Loucy (cell line): ENCODE measurements at regions not wholly inside any gene's neighbourhood (a gene's known extent, or its start where the extent isn't known, plus 50 kb on each side); places are given as distances from the start of the nearest gene placed in this dataset.

Experiments used
- EZH2phosphoT487 ChIP-seq: fragments of 200-600 bp; IDR thresholded peaks from 2 replicates; pipeline ENCODE4 v1.6.1; 2018; ENCODE audit warnings: antibody characterized with exemption, mild to moderate bottlenecking, moderate library complexity, borderline replicate concordance
- TF ChIP-seq, protein P1 (sequence below): fragments of 200-600 bp; sonication (generic); conservative IDR thresholded peaks from 2 replicates; pipeline ENCODE4 v1.5.1; 2014; ENCODE audit warnings: mild to moderate bottlenecking, antibody characterized with exemption, low read length

DNA sequence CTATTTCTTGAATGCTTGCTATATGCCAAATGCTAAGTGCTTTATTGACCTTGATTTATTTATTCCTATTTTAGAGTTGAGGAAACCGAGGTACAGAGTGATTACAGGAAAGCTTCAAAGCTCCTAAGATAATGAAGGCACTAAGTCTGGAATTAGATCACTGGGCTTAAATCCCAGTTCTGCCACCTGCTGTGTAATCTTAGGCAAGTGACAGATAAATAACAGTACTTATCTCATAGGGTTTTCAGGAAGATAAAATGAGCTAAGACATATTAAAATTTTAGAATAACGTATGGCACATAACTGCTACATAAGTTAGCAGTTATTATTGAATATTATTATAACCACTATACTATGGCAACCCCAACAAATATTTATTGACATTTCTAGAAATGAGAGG is 843.8 kb downstream of the DTWD2 start:
- TF ChIP-seq, protein P1, sequence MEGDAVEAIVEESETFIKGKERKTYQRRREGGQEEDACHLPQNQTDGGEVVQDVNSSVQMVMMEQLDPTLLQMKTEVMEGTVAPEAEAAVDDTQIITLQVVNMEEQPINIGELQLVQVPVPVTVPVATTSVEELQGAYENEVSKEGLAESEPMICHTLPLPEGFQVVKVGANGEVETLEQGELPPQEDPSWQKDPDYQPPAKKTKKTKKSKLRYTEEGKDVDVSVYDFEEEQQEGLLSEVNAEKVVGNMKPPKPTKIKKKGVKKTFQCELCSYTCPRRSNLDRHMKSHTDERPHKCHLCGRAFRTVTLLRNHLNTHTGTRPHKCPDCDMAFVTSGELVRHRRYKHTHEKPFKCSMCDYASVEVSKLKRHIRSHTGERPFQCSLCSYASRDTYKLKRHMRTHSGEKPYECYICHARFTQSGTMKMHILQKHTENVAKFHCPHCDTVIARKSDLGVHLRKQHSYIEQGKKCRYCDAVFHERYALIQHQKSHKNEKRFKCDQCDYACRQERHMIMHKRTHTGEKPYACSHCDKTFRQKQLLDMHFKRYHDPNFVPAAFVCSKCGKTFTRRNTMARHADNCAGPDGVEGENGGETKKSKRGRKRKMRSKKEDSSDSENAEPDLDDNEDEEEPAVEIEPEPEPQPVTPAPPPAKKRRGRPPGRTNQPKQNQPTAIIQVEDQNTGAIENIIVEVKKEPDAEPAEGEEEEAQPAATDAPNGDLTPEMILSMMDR = no peak
- no peak for TF ChIP-seq EZH2phosphoT487
